HG03039 (cell line): ENCODE measurements at regions not wholly inside any gene's neighbourhood (a gene's known extent, or its start where the extent isn't known, plus 50 kb on each side); places are given as distances from the start of the nearest gene placed in this dataset.
"Not testable (repeated sequence)": the region's sequence is repeated elsewhere in the genome, so short reads cannot be mapped to it uniquely, and the experiment has no call there.

Experiments
- ATAC-seq: cut with Tn5 transposase; IDR thresholded peaks from one replicate; pipeline ENCODE4 v1.9.1; 2021; ENCODE audit warnings: mild to moderate bottlenecking, moderate library complexity; ENCODE audit not compliant: unreplicated experiment

DNA sequence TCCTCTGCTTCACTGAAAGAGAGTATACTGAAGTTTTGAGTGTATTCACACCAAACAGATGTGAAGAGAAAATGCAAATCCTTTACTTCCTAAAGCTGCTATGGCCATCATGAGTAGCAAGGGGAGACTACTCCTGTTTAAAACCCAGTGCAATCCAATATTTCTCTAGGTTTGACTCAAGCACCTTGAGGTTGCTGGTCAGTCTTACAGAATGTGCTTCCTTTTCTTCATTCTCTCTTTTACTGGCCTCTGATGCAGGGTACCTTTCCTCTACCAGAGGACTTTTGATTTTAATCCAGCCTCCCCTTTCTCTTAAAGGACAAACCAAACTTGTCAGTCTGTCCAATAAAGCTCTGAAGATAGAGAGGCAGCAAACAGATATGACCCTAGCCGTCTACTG is 98.1 kb upstream of the TLE4 start:
- no peak for ATAC-seq

- ATAC-seq = no peak
Measured at GRCh38 chr9:79477241-79477840, 94.4 kb upstream of the TLE4 start.

- no peak for ATAC-seq
Measured at GRCh38 chr9:79477955-79478771, 93.6 kb upstream of the TLE4 start.

GRCh38 chr9:79480639-79481038 is 91.1 kb upstream of the TLE4 start:
- ATAC-seq = no peak

- ATAC-seq = no peak
Measured at GRCh38 chr9:79481846-79482477, 89.8 kb upstream of the TLE4 start.

DNA sequence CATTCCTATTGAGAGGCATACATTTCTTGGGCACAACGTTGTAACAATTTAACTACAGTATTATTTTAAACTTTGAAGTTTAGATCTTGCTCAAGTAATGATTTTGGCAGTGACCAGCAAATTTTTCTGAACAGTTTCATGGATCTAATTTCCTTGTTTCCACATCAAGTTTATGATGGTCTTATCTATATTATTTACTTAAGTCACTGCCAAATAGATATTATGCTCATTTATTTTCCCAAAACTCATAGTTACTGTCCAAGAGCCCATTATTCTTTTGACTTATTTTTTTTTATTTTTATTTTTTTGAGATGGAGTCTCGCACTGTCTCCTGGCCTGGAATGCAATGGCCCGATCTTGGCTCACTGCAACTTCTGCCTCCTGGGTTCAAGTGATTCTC is 86.5 kb upstream of the TLE4 start:
- no peak for ATAC-seq

- no peak for ATAC-seq
Measured at GRCh38 chr9:79489261-79490000, 82.3 kb upstream of the TLE4 start.

- no peak for ATAC-seq
Measured at GRCh38 chr9:79490657-79491248, 81.0 kb upstream of the TLE4 start.

DNA sequence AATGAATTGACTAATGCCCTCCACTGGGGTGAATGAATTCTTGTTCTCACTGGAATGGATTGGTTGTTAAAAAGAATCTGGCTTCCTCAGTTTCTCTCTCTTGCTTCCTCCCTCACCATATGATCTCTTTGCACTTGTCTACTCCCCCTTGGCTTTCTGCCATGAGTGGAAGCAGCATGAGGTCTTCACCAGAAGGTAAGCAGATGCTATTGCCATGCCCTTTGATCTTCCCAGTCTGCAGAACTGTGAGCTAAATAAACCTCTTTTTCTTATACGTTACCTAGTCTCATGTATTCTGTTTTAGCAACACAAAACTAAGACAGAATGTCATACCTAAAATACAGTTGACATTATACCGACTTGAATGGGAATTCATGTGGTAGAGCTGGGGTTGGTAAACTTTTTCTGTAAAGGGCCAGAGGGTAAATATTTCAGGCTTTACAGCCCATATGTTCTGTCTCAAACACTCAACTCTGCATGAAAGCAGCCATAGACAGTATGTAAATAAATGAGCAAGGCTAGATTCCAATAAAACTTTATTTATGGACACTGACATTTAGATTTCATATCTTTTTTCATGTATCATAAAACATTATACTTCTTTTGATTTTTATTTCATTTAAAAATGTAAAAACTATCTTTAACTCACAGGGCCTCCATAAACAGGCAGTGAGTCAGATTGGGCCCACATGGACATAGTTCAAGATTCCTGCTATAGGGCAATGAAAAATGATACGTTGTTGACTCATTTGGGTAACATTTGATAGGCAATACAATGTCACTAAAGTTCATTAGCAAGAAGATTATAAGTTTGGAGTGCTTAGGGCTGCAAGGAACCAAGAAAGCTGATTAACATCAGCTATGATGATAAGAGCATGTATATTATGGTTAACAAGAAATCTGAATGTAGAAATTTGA is 79.4 kb upstream of the TLE4 start:
- ATAC-seq = no peak

GRCh38 chr9:79500196-79500864 is 71.4 kb upstream of the TLE4 start:
- ATAC-seq = not testable (repeated sequence)

DNA sequence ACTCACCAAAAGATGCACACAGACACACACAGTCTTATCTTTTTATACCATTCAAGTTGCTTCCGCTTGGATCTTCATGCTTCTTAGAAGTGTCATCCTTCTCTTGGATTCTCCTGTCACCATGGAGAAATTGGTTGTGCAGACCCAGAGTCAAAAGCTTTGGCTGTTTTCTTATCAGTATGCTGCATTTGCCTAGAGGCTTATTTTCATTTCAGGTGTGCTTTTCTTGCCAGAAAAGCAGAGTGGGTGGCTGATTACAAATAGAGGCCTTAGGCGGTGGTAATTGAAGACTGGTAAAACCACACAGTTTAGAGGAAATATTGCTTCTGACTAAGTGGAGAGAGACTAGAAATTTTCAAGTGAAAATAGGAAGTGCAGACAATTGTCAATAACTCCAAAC is 70.2 kb upstream of the TLE4 start:
- no peak for ATAC-seq

GRCh38 chr9:79507801-79508200 is 64.0 kb upstream of the TLE4 start:
- ATAC-seq = no peak

DNA sequence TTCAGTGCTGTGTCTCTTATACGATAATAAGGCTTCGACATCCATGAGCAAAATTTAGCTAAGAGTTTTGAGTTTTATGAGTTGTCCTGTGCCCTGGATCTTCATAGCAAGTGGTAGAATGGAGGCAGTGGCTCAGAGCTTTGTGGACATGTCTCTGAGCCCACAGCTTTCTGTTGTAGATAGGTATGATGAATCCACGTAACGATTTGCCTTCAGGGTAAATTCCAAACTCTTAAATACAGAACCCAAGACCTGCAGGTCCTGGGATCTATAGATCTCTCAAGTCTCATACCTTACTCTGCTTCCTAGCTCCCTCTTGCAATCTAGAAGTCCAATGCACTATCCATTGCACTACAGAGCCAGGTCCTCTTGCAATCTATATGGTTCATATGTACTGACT is 59.5 kb upstream of the TLE4 start:
- no peak for ATAC-seq
